Panc1 (cell line): ENCODE measurements at regions not wholly inside any gene's neighbourhood (a gene's known extent, or its start where the extent isn't known, plus 50 kb on each side); places are given as distances from the start of the nearest gene placed in this dataset.

Experiments used
- ATAC-seq: fragments of 200-7000 bp; cut with Tn5 transposase; 2 replicates; pipeline ENCODE4 v1.9.1; 2020; ENCODE audit warnings: mild to moderate bottlenecking, moderate library complexity
- BruUV-seq: library from RNA; stranded (reverse); fragments of 400-500 nt; replicated peaks from 2 replicates; lab custom pipeline; 2021; lab: Mats Ljungman, UMichigan
- CTCF ChIA-PET: fragments of 300-600 bp; sonication (Branson Sonifier 250); formaldehyde crosslinking; loops from one replicate; lab custom pipeline; 2022; ENCODE audit warnings: antibody characterized with exemption; lab: Charles Lee
- POLR2A ChIA-PET: fragments of 300-600 bp; sonication (Branson Sonifier 250); formaldehyde crosslinking; loops from one replicate; lab custom pipeline; 2022; ENCODE audit warnings: antibody characterized with exemption; lab: Charles Lee
- DNase-seq: peaks from one replicate; pipeline ENCODE4 v3.0.0-alpha.2; 2010; ENCODE audit warnings: low read depth, low spot score
- H3K27ac ChIP-seq: 2 replicates; pipeline ENCODE4 v1.5.1; 2011; ENCODE audit warnings: mild to moderate bottlenecking, low read length, inconsistent platforms
- H3K27me3 ChIP-seq: fragments of 200-500 bp; sonication (Bioruptor generic); 2 replicates; pipeline ENCODE4 v1.6.0; 2014; ENCODE audit warnings: low read length, inconsistent platforms; ENCODE audit not compliant: control insufficient read depth, insufficient read depth
- H3K36me3 ChIP-seq: fragments of 200-500 bp; sonication (Bioruptor generic); 2 replicates; pipeline ENCODE4 v1.5.1; 2014; ENCODE audit warnings: inconsistent platforms, mild to moderate bottlenecking, low read length, moderate library complexity; ENCODE audit not compliant: control insufficient read depth, insufficient read depth
- H3K4me1 ChIP-seq: 2 replicates; pipeline ENCODE4 v1.5.1; 2011; ENCODE audit warnings: inconsistent platforms, mild to moderate bottlenecking, low read length, moderate library complexity; ENCODE audit not compliant: control insufficient read depth, insufficient read depth
- H3K4me3 ChIP-seq, 2 experiments: 2 replicates each; pipeline ENCODE4 v1.5.1; 2011 to 2012; ENCODE audit warnings: low read depth in 2 of 2, low read length in 2 of 2, mild to moderate bottlenecking in 2 of 2, inconsistent platforms in 1 of 2, moderate library complexity in 1 of 2
- H3K9me3 ChIP-seq: fragments of 200-500 bp; sonication (Bioruptor generic); 2 replicates; pipeline ENCODE4 v1.5.1; 2014; ENCODE audit warnings: low read depth, mild to moderate bottlenecking, inconsistent platforms, low read length, moderate library complexity; ENCODE audit not compliant: control insufficient read depth, insufficient read depth
- POLR2AphosphoS5 ChIP-seq: IDR thresholded peaks from 2 replicates; pipeline ENCODE4 v1.6.1; 2012; ENCODE audit warnings: mild to moderate bottlenecking, low read depth, low read length, moderate library complexity
- SIN3A ChIP-seq: IDR thresholded peaks from 2 replicates; pipeline ENCODE4 v1.6.1; 2012; ENCODE audit warnings: low read depth, mild to moderate bottlenecking, low read length, moderate library complexity, borderline replicate concordance; ENCODE audit not compliant: insufficient read depth
- TCF7L2 ChIP-seq: IDR thresholded peaks from 2 replicates; pipeline ENCODE4 v1.6.1; 2011; ENCODE audit warnings: mild to moderate bottlenecking, low read depth, low read length, inconsistent platforms
- in situ Hi-C: cut with HindIII; loops from 2 replicates; pipeline ENCODE4 v1.10.0; 2016; ENCODE audit warnings: low sequenced_read_pairs, low pct_unique_long_range_greater_than_20kb
- intact Hi-C: fragments of 100-400 bp; cut with micrococcal nuclease; formaldehyde crosslinking; loops from one replicate; pipeline ENCODE4 v1.10.0; 2022; ENCODE audit not compliant: unreplicated experiment
- TF ChIP-seq, protein P1 (sequence below): fragments of 450-650 bp; IDR thresholded peaks from 2 replicates; pipeline ENCODE4 v1.5.1; 2017; ENCODE audit warnings: mild to moderate bottlenecking
- TF ChIP-seq, protein P2 (sequence below), 2 experiments: IDR thresholded peaks; 2 replicates each; pipeline ENCODE4 v1.6.1; 2011 to 2012; ENCODE audit warnings: low read depth in 2 of 2, control low read depth in 1 of 2, low read length in 1 of 2, mild to moderate bottlenecking in 1 of 2, moderate library complexity in 1 of 2; ENCODE audit not compliant: insufficient read depth in 1 of 2

DNA sequence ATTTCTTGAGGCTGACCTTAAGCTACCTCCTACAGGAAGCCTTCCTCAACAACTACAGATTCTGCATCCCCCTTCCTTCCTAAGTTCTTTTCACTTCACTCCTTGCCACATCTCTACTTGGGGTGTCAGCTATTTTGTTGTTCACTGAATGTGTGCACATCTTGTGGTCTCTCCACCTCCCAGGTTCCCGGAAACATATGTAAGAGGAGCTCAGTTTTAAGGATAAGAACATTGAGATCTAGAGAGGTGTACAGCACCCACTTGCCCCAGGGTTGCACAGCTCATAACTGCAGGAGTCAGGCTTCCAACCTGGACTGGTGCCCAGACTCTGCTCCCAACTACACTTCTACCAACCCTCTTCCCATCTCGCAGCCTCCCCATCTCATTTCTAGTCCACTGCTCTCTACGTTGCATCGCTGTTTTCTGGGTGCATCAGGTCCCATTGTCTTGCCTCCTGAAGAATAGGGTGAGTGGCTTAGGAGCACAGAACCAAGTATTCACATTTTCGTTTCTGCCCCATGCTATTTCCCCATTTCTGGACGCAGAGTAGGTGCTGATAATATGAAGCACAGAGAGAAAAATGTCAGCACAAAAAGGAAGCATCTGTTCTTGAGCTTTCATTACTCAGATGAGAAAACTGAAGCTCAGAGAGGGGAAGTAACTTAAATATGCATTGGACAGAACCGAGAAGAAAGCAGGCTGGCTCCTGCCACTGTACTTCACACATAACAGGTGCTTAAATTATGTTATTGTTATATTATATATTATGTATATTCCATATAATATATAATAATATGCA lies 292.0 kb upstream of the CCL2 start:
- no peak for TF ChIP-seq SIN3A
- TF ChIP-seq, protein P1, sequence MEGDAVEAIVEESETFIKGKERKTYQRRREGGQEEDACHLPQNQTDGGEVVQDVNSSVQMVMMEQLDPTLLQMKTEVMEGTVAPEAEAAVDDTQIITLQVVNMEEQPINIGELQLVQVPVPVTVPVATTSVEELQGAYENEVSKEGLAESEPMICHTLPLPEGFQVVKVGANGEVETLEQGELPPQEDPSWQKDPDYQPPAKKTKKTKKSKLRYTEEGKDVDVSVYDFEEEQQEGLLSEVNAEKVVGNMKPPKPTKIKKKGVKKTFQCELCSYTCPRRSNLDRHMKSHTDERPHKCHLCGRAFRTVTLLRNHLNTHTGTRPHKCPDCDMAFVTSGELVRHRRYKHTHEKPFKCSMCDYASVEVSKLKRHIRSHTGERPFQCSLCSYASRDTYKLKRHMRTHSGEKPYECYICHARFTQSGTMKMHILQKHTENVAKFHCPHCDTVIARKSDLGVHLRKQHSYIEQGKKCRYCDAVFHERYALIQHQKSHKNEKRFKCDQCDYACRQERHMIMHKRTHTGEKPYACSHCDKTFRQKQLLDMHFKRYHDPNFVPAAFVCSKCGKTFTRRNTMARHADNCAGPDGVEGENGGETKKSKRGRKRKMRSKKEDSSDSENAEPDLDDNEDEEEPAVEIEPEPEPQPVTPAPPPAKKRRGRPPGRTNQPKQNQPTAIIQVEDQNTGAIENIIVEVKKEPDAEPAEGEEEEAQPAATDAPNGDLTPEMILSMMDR, result no peak
- no peak for TF ChIP-seq TCF7L2
- TF ChIP-seq, protein P2, sequence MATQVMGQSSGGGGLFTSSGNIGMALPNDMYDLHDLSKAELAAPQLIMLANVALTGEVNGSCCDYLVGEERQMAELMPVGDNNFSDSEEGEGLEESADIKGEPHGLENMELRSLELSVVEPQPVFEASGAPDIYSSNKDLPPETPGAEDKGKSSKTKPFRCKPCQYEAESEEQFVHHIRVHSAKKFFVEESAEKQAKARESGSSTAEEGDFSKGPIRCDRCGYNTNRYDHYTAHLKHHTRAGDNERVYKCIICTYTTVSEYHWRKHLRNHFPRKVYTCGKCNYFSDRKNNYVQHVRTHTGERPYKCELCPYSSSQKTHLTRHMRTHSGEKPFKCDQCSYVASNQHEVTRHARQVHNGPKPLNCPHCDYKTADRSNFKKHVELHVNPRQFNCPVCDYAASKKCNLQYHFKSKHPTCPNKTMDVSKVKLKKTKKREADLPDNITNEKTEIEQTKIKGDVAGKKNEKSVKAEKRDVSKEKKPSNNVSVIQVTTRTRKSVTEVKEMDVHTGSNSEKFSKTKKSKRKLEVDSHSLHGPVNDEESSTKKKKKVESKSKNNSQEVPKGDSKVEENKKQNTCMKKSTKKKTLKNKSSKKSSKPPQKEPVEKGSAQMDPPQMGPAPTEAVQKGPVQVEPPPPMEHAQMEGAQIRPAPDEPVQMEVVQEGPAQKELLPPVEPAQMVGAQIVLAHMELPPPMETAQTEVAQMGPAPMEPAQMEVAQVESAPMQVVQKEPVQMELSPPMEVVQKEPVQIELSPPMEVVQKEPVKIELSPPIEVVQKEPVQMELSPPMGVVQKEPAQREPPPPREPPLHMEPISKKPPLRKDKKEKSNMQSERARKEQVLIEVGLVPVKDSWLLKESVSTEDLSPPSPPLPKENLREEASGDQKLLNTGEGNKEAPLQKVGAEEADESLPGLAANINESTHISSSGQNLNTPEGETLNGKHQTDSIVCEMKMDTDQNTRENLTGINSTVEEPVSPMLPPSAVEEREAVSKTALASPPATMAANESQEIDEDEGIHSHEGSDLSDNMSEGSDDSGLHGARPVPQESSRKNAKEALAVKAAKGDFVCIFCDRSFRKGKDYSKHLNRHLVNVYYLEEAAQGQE (IDR thresholded peaks at IDR 0.05; ENCODE audit: insufficient read depth in 1 of 2, low read depth in 2 of 2, low read length in 1 of 2), result no peak
- no peak for TF ChIP-seq POLR2AphosphoS5
- ChIA-PET CTCF (no interaction called here), POLR2A (interaction anchor here (1.2 kb wide), 1 partner anchor 92 kb away, joined by 3 read pairs; no protein-coding TSS in a partner anchor)
- no peaks in the 10 kb centered on the region for H3K9me3 ChIP-seq
- intact Hi-C loops, result no loop called here
- no peak overlapping the region for H3K27ac ChIP-seq
- H3K27me3 ChIP-seq, result no peaks in the 10 kb centered on the region
- no TSS peak for BruUV-seq
- no peak for ATAC-seq
- no peaks in the 10 kb centered on the region for H3K36me3 ChIP-seq
- H3K4me1 ChIP-seq, result no peaks in the 10 kb centered on the region
- in situ Hi-C loops, result no loop called here
- no peak for DNase-seq
- no peak overlapping the region for H3K4me3 ChIP-seq

DNA sequence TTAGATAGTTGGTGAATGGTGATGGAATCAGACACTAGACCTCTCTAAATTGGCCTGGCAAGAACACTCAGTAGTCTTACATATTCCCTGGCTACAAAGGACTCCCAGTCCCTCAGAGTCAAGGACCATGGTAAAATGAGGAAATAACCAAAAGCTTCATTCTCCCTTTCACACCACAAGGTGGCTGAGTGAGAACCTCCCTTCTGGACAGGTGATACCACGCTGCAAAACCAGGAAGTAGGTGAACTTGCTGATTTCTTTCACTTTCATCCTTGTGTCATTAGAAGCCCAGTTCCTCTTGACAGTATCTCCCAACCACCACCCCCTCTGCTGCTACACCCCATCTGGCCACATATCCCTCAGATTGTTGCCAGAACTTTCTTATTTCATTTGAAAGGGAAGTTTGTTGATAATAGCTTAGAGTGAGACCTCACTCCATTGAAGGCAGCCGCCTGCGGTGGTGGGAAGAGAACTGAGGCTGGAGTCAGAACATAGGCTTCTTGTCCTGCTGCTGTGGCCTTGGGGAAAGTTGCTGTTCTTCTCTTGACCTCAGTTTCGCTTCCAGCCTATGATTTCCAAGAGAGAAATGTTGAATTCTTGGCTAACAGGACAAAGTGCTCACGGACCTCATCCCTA lies 290.6 kb upstream of the CCL2 start:
- Histone ChIP-seq H3K4me3 (no peak overlapping the region), H3K4me1 (no peaks in the 10 kb centered on the region), H3K36me3 (no peaks in the 10 kb centered on the region), H3K27me3 (no peaks in the 10 kb centered on the region), H3K27ac (no peak overlapping the region), H3K9me3 (no peaks in the 10 kb centered on the region)
- ATAC-seq (no peak), DNase-seq (no peak)
- in situ Hi-C loops, result no loop called here
- ChIA-PET CTCF (no interaction called here), POLR2A (no interaction called here)
- intact Hi-C loops, result no loop called here
- no TSS peak for BruUV-seq
- TF ChIP-seq POLR2AphosphoS5, result no peak
